ENCODE measurements at regions not wholly inside any gene's neighbourhood (a gene's known extent, or its start where the extent isn't known, plus 50 kb on each side); places are given as distances from the start of the nearest gene placed in this dataset.

- TF ChIP-seq LEF1 (IDR thresholded peaks at IDR 0.05; ENCODE audit: borderline replicate concordance) (no peak), TARDBP (IDR thresholded peaks at IDR 0.05) (no peak), FOXK2 (IDR thresholded peaks at IDR 0.05) (no peak), ARNT (IDR thresholded peaks at IDR 0.05) (no peak), FOXM1 (IDR thresholded peaks at IDR 0.05; ENCODE audit: borderline replicate concordance) (no peak), FOXA1 (IDR thresholded peaks at IDR 0.05) (no peak), ELF4 (IDR thresholded peaks at IDR 0.05) (no peak)
Measured at GRCh38 chr12:131620520-131620919, 90.4 kb upstream of the SFSWAP start.
